ENCODE measurements at regions not wholly inside any gene's neighbourhood (a gene's known extent, or its start where the extent isn't known, plus 50 kb on each side); places are given as distances from the start of the nearest gene placed in this dataset.

DNA sequence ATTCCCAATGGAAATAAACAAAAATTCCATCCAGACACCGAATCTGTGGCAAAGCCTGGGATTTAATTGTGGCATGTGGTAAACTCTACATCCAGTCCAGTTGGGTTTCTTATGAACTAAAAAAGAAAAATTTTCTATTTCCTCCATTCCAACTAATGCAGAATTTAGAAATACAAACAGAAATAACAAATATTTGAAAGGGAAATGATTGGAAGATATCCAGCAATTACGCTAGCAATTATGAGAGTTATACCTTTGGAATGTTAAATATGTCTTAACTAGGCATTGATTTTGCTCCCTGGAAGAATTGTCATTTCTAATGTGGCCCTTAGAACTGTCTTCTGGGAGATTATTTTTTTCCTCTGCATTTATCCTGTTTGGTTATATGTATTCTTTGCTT is 421.4 kb upstream of the KLHL1 start:
- TF ChIP-seq ZFP3 (CRISPR knock-in tag; IDR thresholded peaks at IDR 0.05) (no peak), PPARA (CRISPR knock-in tag; IDR thresholded peaks at IDR 0.05; ENCODE audit: borderline replicate concordance) (no peak), ISL1 (CRISPR knock-in tag; IDR thresholded peaks at IDR 0.05) (no peak), BACH2 (CRISPR knock-in tag; IDR thresholded peaks at IDR 0.05; ENCODE audit: borderline replicate concordance) (no peak), TCF4 (CRISPR knock-in tag; IDR thresholded peaks at IDR 0.05; ENCODE audit: borderline replicate concordance) (no peak), ZNF70 (CRISPR knock-in tag; IDR thresholded peaks at IDR 0.05) (no peak), ZNF565 (CRISPR knock-in tag; conservative IDR thresholded peaks at IDR 0.05; ENCODE audit: low read depth) (no peak)
- TF ChIP-seq, protein P1, sequence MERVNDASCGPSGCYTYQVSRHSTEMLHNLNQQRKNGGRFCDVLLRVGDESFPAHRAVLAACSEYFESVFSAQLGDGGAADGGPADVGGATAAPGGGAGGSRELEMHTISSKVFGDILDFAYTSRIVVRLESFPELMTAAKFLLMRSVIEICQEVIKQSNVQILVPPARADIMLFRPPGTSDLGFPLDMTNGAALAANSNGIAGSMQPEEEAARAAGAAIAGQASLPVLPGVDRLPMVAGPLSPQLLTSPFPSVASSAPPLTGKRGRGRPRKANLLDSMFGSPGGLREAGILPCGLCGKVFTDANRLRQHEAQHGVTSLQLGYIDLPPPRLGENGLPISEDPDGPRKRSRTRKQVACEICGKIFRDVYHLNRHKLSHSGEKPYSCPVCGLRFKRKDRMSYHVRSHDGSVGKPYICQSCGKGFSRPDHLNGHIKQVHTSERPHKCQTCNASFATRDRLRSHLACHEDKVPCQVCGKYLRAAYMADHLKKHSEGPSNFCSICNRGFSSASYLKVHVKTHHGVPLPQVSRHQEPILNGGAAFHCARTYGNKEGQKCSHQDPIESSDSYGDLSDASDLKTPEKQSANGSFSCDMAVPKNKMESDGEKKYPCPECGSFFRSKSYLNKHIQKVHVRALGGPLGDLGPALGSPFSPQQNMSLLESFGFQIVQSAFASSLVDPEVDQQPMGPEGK (CRISPR knock-in tag; IDR thresholded peaks at IDR 0.05; ENCODE audit: borderline replicate concordance): no peak
- no peak for ATAC-seq

DNA sequence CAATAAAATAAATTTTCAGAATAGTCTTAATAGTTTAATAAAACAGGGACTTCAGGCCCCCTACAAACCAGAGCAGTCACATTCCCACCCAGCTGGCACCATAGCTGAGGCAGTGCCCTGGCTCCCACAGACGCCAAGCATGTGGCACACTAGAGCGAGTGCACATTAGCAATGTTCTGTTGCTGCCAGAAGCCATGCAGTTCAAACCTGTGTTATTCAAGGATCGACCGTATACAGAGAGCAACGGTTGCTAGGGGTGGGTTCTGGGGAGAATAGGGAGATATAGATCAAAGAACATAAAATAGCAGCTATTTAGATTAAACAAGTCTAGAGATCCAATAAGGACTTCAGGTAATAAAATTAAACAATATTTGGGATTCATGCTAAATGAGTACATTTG is 419.3 kb upstream of the KLHL1 start:
- TF ChIP-seq TCF4 (CRISPR knock-in tag; IDR thresholded peaks at IDR 0.05; ENCODE audit: borderline replicate concordance): 0 out of 2 replicates have a peak, but pooled peaks have one; percentile 22
- TF ChIP-seq ZFP30 (CRISPR knock-in tag; IDR thresholded peaks at IDR 0.05): no peak
- TF ChIP-seq ESRRG (CRISPR knock-in tag; IDR thresholded peaks at IDR 0.05): no peak
- no peak for TF ChIP-seq ZNF70 (CRISPR knock-in tag; IDR thresholded peaks at IDR 0.05)
- TF ChIP-seq RARB (CRISPR knock-in tag; IDR thresholded peaks at IDR 0.05): no peak
- TF ChIP-seq CSDC2 (CRISPR knock-in tag; IDR thresholded peaks at IDR 0.05): no peak
- no peak for TF ChIP-seq SNAI2 (CRISPR knock-in tag; IDR thresholded peaks at IDR 0.05)
- TF ChIP-seq, protein P2, sequence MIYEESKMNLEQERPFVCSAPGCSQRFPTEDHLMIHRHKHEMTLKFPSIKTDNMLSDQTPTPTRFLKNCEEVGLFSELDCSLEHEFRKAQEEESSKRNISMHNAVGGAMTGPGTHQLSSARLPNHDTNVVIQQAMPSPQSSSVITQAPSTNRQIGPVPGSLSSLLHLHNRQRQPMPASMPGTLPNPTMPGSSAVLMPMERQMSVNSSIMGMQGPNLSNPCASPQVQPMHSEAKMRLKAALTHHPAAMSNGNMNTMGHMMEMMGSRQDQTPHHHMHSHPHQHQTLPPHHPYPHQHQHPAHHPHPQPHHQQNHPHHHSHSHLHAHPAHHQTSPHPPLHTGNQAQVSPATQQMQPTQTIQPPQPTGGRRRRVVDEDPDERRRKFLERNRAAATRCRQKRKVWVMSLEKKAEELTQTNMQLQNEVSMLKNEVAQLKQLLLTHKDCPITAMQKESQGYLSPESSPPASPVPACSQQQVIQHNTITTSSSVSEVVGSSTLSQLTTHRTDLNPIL (CRISPR knock-in tag; IDR thresholded peaks at IDR 0.05; ENCODE audit: low read depth): no peak
- no peak for ATAC-seq

DNA sequence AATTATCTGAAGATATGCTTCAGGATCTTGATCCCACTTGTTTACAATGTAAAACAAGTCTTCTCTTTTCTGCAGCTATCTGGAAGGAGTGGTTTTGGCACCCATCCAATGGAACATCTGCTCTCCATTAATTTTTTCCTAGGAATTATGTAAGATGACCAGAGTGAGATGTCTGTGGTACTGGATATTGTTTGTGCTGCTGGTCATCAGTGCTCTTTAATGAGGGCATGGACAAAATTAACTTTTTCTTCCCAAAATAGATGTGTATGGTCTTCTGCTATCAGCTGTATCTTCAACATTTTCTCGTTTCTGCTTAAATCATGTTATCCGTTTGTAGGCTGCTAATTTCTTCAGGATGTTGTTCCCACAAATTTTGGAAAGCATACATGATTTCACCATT is 415.4 kb upstream of the KLHL1 start:
- ATAC-seq: peak; percentile 68; the same call in 2 of the 3 replicates

More for the DNA sequence above, 415.4 kb upstream of the KLHL1 start:
- TF ChIP-seq ISL1 (CRISPR knock-in tag; IDR thresholded peaks at IDR 0.05): no peak
- no peak for TF ChIP-seq ARNTL (CRISPR knock-in tag; IDR thresholded peaks at IDR 0.05; ENCODE audit: borderline replicate concordance, low read depth)
- TF ChIP-seq, protein P3, sequence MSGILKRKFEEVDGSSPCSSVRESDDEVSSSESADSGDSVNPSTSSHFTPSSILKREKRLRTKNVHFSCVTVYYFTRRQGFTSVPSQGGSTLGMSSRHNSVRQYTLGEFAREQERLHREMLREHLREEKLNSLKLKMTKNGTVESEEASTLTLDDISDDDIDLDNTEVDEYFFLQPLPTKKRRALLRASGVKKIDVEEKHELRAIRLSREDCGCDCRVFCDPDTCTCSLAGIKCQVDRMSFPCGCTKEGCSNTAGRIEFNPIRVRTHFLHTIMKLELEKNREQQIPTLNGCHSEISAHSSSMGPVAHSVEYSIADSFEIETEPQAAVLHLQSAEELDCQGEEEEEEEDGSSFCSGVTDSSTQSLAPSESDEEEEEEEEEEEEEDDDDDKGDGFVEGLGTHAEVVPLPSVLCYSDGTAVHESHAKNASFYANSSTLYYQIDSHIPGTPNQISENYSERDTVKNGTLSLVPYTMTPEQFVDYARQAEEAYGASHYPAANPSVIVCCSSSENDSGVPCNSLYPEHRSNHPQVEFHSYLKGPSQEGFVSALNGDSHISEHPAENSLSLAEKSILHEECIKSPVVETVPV (CRISPR knock-in tag; IDR thresholded peaks at IDR 0.05): no peak
- TF ChIP-seq, protein P1 (CRISPR knock-in tag; IDR thresholded peaks at IDR 0.05; ENCODE audit: borderline replicate concordance): no peak
- no peak for TF ChIP-seq ZC3H10 (CRISPR knock-in tag; IDR thresholded peaks at IDR 0.05)
- TF ChIP-seq, protein P4, sequence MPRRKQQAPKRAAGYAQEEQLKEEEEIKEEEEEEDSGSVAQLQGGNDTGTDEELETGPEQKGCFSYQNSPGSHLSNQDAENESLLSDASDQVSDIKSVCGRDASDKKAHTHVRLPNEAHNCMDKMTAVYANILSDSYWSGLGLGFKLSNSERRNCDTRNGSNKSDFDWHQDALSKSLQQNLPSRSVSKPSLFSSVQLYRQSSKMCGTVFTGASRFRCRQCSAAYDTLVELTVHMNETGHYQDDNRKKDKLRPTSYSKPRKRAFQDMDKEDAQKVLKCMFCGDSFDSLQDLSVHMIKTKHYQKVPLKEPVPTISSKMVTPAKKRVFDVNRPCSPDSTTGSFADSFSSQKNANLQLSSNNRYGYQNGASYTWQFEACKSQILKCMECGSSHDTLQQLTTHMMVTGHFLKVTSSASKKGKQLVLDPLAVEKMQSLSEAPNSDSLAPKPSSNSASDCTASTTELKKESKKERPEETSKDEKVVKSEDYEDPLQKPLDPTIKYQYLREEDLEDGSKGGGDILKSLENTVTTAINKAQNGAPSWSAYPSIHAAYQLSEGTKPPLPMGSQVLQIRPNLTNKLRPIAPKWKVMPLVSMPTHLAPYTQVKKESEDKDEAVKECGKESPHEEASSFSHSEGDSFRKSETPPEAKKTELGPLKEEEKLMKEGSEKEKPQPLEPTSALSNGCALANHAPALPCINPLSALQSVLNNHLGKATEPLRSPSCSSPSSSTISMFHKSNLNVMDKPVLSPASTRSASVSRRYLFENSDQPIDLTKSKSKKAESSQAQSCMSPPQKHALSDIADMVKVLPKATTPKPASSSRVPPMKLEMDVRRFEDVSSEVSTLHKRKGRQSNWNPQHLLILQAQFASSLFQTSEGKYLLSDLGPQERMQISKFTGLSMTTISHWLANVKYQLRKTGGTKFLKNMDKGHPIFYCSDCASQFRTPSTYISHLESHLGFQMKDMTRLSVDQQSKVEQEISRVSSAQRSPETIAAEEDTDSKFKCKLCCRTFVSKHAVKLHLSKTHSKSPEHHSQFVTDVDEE (CRISPR knock-in tag; IDR thresholded peaks at IDR 0.05): peak; percentile 44; the same call in 1 of the 2 replicates
- no peak for TF ChIP-seq ZFP30 (CRISPR knock-in tag; IDR thresholded peaks at IDR 0.05)
- TF ChIP-seq TCF4 (CRISPR knock-in tag; IDR thresholded peaks at IDR 0.05; ENCODE audit: borderline replicate concordance): peak; percentile 95
- no peak for TF ChIP-seq RARB (CRISPR knock-in tag; IDR thresholded peaks at IDR 0.05)
- no peak for TF ChIP-seq ZNF70 (CRISPR knock-in tag; IDR thresholded peaks at IDR 0.05)
- TF ChIP-seq ESRRG (CRISPR knock-in tag; IDR thresholded peaks at IDR 0.05): no peak
- TF ChIP-seq BACH2 (CRISPR knock-in tag; IDR thresholded peaks at IDR 0.05; ENCODE audit: borderline replicate concordance): no peak

Data from SK-N-SH treated with all-trans-retinoic acid at 6 μM for 48 hours (cell line).